ENCODE measurements at regions not wholly inside any gene's neighbourhood (a gene's known extent, or its start where the extent isn't known, plus 50 kb on each side); places are given as distances from the start of the nearest gene placed in this dataset.
"Not testable (repeated sequence)": the region's sequence is repeated elsewhere in the genome, so short reads cannot be mapped to it uniquely, and the experiment has no call there.

DNA sequence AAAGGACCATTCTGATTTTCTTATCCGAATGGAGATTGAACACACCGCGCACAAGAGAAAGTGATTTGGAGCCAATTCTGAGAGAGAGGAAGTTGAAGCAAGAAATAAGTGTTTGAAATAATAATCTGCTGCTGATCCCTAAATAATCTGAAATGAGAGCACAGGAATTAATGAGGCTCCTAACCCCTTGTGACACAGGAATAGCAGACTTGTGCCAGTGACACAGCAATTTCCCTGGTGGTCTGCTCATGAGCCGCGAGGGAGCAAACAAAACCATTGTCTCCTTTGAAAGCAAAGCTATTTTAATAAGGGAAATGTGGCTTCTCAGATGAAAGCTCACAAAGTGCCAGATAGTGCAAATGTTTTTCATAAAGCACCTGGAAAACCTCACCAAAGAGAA lies 936.1 kb upstream of the WWC1 start:
- no peak for DNase-seq

DNA sequence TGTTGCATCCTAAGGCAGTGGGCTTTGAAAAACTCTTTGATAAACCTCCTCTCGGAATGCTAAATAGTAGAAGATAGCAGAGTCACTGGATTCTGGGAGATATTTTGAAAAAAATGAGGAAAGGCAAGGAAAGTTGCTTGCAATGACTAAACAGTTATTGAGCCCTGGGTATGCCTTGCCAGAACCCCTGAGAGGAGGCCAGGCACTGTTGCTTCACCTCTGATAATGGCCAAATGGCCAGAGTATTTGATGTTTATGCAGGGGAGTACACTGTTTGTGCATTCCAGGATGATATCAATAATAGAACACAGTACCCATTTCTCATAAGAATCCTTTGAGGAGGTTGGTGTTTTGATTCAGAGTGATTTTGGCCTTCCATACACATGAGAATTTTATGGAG lies 935.1 kb upstream of the WWC1 start:
- DNase-seq = no peak

DNA sequence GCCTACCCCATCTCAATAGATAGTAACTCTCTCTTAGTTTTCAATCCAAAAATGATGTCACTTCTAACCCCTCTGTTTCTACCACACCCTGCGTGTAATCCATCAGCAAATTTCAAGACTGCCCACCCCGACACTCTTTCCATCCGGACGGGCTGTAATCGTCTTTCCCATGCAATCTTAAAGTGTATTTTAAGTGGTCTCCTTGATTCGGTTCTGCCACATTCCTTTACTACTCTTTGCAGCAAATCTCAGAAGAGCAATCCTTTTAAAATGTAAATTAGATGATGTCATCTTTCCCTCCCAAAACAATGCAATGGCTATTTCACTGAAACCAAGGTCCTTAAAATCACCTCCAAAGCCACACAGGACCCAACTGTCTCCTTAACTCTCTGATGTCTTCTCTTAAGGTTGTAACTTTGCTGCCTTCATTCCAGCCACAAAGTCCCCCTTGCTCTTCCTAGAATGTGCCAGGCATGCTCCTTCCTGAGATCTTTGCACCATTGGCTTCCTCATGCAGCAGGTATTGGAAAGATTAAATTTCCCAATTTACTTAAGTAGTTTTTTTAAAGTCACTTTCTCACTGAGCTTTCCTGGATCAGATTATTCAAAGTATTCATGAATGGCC lies 932.5 kb upstream of the WWC1 start:
- DNase-seq = no peak

DNA sequence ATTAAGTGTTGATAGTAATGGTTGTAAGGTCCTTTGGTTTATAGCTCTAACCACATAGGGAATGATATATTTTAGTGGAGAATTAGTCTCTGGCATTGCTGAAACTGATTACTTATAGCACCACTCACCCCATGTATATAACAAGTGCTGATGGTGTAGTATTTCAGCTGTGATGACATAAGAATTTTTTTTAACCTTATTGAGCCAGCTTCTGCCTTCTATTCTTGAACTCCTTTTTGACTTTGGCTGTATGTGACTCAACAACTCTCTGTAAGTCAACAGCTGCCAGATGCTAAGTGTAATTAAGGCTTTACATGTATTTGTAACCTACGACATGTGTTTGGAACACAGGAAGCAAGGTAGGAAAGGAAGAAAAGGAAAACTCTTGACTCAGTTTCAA lies 929.6 kb upstream of the WWC1 start:
- DNase-seq = no peak

DNA sequence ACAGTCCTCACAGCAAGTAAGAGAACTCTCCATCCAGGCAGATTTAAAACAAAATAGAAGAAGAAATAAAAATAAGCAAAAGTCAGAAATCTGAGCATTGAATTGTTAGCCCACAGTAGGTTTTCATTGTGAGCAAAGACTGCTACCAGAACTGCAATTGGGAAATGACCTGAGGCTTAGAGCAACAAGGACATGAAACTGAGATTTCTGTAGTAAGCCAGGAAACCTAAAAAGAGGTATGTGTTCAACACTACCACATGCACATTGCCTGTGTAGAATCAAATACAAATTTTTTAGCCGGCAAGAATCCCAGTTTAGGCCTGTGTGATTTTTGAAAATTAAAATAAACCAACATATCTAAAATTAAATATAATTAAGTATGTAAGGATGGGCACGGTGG lies 928.4 kb upstream of the WWC1 start:
- DNase-seq = no peak

DNA sequence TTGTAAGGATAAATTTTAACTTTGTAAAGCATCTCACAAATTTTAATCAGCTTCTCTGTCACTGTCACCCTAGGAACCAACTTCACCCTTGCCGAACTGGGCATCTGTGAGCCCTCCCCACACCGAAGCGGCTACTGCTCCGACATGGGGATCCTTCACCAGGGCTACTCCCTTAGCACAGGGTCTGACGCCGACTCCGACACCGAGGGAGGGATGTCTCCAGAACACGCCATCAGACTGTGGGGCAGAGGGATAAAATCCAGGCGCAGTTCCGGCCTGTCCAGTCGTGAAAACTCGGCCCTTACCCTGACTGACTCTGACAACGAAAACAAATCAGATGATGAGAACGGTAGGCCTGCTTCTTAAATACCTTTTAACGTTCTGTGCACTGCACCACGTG lies 916.3 kb upstream of the WWC1 start:
- no peak for DNase-seq

DNA sequence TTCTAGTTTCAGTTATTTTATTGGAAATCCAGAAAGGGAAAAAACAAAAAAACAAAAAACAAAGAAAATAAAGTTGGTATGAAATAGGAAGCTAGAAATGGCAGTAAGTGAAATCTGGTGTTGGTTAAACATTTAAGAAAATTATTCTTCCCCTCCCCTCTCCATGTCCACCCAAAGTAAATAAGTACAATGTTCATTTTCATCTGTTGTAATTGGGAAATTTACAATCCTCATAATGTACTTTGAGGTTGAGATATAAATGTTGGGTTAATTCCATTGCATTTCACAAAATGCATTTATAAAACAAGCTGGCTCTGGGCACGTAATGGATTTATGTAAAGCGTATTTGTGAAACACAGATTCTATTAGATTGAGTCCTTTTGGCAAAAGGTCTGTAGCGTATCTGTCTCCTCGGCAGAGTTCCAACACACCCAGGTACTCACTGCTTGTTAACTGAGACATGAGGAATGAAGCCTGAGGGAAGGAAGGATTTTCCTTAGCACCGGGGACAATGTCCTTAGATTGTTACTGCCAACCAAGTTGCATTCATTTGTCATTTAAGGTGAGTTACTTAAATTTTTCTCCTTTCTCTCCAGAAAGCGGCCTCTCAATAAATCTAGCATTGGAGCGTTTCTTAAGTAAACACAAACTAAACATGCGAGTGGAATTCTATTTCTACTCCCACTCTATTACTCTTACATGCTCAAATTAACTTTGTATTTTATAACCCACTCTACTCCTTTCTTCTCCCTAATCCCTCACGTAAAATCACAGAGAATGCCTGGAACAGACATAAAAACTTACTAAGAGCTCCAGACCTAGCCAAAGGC lies 912.3 kb upstream of the WWC1 start:
- no peak for DNase-seq

DNA sequence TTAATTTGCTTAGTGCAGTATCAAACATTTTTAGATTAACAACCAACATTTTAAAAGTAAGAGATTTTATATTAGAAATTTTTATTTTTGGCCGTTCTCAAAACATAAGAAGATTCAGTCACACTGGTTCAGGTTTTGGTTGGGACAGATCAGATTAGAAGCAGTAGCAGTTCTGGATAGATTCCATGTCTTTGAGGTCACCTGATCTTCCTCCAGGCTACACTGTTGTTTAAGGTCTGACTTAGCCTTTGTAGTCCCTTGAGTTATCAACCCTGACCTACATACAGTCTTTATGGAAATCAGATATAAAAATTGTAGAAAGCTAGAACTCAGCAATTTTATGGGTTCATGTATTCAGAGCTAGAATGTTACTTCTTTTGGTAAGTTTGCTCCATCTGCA lies 910.0 kb upstream of the WWC1 start:
- no peak for DNase-seq

DNA sequence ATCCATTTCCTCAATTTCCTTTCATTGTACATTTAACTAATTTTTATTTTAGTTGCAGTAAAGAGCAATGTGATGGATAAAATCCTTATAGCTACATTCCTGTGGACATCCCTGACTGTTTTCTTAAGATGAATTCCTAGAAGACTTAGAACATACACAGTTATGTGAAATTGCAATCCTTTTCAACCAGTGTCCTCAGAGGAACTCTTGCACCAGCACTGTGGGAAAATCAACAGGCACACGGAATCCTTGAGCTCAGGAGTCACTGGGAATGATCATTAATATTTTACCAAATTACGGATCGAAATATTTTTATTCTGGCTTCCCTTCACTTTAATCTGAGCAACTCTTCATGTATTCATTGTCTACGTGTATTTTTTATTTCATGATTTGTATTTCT lies 901.9 kb upstream of the WWC1 start:
- DNase-seq = no peak

DNA sequence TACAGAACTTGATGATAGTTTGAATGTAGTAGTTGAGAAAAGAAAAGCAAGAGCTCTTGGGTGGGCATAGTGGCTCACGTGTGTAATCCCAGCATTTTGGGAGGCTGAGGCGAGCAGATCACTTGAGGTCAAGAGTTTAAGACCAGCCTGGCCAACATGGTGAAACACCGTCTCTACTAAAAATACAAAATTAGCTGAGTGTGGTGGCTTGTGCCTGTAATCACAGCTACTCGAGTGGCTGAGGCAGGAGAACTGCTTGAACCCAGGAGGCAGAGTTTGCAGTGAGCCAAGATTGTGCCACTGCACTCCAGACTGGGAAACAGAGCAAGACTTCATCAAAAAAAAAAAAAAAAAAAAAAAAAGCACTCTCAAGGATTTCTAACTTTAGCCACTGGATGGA lies 900.2 kb upstream of the WWC1 start:
- DNase-seq = not testable (repeated sequence)

DNA sequence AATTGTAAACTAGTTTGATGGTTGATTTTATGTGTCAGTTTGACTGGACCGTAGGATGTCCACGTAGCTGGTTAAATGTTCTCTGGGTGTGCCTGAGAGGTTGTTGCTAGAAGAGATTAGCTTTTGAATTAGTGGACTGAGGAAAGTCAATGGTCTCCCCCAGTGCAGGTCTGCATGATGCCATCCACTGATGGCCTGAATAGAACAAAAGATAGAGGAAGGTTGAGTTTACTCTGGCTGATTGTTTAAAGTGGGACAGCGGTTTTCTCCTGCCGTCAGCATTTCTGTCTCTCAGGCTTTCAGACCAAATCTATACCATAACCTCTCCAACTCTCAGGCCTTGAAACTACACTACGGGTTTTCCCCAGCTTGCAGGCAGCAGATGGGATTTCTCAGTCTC lies 899.2 kb upstream of the WWC1 start:
- no peak for DNase-seq

DNA sequence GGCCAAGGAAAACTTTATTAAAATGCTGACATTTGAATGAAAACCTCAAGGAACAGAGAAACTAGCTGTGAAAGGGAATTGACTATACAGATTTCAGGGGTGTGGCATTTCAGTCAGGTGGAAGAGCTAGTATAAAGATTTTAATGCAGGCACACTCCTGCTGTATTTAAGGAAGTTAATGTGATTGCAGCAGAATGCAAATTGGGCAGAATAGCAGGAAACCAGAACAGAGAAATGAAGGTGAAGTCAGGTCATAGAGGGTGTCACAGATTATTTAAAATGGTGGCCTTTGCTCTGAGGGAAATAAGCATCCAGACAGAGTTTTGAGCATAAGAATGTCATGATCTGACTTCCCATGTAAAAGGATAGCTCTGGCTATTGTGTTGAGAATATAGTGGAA lies 898.1 kb upstream of the WWC1 start:
- DNase-seq = no peak

DNA sequence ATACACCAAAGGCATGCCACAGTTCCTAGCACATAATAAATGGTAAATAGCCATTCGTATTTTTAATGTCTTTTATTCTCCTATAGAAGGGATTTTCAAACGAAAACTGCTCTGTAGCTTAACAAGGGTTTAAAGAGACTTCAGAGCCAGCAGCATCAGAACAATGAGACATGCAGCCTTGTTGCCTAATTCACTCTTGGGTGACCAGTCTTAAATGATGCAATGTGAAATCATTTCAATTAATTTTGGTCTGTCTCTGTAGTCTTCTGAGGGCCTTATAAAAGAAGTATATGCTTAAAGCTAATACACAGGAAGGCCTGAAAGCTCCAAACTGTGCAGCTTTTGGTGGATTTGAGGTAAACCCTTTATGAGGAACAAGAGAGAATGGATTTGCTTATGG lies 888.8 kb upstream of the WWC1 start:
- DNase-seq = no peak

DNA sequence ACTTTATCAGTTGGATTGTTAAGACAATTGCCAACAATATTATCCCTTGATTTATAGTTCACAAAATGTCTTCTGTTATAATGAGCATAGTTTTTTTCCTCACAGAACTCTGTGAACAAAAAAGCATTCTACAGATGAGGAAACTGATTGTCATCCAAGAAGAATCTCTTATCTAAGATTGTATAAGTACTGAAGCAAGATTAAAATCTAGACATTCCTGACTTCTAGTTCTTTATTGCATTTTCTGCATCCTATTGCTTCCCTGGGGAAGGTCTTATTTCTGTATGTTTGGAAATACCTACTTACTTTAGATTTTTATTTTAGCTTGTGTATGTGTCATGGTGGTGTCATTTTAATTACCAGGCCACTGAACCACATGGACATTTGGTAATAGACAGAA lies 884.9 kb upstream of the WWC1 start:
- DNase-seq = no peak

DNA sequence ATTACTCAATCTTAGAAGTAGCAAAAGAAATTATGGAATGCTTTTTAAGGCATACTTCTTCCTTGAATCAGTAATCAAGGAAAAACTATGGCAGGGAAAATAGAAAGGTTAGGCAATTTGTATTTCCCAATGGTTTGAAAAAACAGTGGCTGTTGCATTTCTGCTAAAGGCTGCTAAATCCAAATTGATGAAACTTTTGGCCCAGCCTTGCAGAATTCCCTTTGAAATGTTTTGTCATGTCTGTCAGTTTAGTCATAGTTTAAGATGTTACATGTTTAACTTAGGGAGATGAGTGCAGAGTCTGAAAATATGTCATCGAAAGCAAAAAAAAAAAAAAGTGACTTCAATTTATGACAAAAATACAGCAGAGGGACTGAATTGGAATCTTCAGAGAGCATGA lies 878.9 kb upstream of the WWC1 start:
- DNase-seq = no peak

DNA sequence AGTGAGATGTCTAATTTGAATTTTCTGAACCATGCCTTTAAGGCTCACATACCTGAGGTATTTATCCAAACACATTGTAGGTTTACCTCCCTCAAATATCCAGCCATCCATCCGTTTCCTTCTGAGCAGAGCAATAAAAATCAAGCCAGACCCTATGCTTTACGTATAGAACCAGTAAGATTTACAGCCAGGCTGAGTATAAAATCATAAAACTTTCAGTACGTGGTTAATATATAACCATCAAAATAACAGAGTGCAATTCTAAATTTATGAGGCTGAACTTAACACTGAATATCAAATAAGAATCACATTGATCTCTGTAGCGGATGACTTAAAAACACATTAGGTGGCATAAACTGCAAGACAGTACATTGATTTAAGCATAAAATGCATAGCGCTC lies 877.9 kb upstream of the WWC1 start:
- no peak for DNase-seq

DNA sequence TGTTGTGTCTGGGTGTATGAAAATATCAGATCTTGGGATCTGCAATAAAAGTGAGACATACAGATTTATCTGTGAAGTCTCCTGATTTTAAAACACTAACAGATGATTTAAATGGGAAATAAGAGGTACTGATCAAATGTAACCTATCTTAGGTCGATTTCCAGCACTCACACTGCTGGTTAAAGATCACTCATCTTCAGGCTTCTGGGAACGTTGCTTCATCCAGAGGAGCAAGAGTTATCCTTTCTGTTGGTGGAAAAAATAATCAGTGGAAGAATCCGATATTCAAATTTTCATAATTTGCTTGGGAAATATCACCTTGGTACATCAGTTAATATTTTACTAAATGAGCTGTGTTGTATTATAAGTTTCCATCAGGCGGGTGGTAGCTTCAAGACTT lies 876.8 kb upstream of the WWC1 start:
- no peak for DNase-seq

DNA sequence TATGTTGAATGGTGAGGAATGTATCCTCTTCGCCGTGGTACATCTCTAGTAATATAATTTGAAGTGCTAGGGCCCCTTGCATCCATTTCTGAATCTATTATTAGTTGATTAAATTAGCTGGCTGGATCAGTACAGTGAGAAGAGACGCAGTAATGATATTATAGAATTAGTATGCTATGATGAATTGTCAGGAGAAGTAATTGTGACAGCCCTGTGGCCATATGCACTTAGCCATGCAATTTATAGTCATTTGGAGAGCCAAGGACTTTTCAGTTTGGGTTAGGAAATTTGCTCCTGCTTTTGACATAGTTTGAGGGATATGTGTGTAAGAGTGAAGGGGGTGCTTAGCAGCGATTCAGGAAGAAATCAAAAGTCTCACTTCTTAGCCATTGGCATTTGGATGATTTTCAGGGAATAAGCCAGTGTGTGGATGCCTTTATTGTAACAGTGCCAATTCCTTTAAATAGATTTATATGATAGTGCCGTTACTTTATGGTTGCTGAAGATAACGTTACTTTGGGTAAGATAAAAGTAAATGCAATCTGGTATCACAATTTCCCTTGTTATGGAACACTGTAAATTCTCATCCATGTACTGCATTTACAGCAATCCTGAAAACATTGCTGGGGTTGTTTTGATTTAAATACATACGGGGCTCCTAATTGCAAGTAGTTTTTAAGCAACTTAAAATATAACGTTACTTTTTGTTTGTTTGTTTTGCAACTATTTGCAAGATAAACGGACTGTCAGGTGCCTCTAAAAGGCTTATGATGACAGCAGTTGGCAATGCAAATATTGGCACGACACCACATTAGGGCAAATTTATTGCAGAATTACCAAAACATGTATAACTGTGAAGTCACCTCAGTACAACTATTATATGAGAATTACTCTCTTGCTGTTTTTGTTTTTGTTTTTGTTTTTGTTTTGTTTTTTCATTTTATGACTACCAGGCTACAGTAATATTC lies 875.4 kb upstream of the WWC1 start:
- DNase-seq = no peak

DNA sequence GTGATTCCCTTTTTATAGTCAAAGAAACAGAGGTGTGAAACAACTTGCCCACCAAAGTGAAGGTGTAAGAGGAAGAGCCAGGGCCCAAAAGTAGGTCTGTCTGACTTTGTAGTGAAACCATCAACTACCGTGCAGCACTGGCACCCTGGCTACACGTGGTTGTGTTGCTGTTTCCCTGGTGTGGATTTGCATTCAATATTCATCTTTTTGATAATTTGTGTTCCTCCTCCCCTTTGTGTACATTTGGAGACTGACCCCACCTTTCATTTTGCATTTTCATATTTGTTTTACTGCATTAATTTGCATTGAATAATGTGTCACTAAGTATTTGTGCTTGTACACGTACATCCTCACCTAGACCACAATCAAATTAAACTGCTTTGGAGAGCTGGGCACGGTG lies 873.8 kb upstream of the WWC1 start:
- DNase-seq = no peak

DNA sequence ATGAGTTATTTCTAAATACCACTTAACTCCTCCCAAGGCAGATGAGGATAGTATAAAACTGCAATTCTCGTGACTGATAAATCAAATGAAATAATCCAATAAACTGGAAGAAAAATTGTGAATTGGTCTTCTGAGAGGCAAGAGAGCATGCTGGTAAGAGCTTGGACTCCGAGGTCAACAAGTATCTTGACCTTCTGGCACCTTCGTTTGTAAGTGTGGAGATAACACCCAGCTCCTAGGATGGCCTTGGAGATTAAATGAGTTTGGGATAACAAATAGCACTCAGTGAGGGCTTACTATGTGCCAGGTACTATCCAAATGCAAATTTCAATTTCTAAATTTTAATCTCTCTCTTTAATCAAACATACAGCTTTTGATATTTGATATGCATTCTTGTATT lies 866.3 kb upstream of the WWC1 start:
- no peak for DNase-seq

DNA sequence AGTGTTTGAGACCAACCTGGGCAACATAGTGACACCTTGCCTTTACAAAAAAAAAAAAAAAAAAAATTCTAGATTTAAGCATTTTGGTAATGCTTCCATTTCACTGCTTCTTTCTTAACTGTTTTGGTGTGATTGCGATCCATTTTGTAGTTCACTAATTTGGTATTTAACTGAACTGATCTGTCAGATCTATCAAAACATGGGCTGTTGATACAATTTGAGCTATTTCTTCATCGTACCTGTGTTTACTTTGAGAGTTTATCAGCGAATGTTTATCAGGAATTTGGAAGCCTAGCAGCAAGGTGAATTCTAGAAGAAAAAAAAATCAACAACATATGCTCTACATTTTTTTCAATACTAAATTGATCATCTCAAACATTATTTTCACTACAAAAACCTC lies 864.9 kb upstream of the WWC1 start:
- DNase-seq = no peak

DNA sequence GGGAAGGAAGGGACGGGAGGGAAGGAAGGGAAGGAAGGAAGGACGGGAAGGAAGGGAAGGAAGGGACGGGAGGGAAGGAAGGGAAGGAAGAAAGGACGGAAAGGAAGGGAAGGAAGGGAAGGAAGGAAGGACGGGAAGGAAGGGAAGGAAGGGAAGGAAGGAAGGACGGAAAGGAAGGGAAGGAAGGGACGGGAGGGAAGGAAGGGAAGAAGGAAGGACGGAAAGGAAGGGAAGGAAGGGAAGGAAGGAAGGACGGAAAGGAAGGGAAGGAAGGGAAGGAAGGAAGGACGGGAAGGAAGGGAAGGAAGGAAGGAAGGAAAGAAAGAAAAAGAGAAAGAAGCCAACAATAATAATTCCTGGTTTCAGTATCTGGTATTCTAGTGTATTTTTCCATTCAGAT lies 863.8 kb upstream of the WWC1 start:
- not testable (repeated sequence) for DNase-seq

DNA sequence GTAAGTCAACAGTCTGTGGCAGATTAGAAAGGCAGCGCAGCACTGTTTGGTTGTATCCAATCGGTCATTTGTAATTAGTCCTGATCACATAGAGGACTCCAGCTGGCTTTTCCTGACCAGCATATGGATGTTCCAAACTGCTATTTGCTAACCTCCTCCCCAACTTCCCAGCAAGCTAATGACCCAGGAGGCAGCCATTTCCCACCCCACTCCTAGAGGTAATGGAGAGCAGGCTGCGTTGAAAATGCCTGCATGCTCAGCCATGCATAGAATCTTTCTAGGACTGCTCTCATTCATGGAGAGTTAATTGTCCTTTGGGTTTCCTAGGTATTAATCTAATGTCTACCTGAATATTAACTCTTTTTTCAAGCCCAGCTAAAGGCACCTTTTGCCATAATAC lies 850.6 kb upstream of the WWC1 start:
- DNase-seq = no peak

DNA sequence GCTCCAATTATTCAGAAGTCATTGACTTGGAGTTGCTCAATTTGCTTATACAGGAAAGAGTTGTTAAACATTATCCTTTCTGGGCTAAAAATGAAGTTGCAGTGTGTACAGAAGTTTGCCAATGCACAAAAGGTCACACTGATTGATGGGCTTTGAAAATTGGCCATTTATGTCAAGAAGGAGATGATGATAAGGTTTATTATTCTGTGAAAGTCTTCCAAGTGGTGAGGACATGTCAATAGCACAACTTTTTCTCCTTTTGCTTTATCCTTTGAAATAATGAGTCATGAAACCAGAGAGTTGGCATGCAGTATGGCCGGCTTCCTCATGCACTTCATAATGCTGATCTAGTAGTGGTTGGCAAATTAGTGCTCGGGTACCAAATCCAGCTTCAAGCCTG lies 848.5 kb upstream of the WWC1 start:
- DNase-seq = no peak

Measured in NCI-H2029 treated with DMSO at 0.1 percent for 48 hours (cell line).